ENCODE measurements at regions not wholly inside any gene's neighbourhood (a gene's known extent, or its start where the extent isn't known, plus 50 kb on each side); places are given as distances from the start of the nearest gene placed in this dataset.

DNA sequence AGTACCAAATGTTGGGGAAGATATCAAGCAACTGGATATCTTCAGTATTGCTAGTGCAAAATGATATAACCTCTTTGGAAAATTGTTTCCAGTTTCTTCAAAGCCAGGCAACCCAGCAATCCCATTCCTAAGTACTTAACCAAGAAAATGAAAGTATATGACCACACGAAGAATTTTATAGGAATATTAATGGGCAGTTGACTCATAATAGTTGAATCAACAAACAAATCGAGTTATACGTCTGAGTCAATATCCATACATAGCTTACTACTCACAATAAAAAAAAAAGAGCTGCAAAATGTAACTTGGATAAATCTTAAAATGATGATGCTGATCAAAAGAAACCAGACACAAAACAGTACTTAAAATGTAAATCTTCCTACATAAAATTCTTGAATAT, 810.4 kb downstream of the METTL4 start:
- no peak for TF ChIP-seq EZH2 (optimal IDR thresholded peaks at IDR 0.05; ENCODE audit: low read depth, low read length)
- TF ChIP-seq, protein P1, sequence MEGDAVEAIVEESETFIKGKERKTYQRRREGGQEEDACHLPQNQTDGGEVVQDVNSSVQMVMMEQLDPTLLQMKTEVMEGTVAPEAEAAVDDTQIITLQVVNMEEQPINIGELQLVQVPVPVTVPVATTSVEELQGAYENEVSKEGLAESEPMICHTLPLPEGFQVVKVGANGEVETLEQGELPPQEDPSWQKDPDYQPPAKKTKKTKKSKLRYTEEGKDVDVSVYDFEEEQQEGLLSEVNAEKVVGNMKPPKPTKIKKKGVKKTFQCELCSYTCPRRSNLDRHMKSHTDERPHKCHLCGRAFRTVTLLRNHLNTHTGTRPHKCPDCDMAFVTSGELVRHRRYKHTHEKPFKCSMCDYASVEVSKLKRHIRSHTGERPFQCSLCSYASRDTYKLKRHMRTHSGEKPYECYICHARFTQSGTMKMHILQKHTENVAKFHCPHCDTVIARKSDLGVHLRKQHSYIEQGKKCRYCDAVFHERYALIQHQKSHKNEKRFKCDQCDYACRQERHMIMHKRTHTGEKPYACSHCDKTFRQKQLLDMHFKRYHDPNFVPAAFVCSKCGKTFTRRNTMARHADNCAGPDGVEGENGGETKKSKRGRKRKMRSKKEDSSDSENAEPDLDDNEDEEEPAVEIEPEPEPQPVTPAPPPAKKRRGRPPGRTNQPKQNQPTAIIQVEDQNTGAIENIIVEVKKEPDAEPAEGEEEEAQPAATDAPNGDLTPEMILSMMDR (IDR thresholded peaks at IDR 0.05; ENCODE audit: low read length): no peak
